GM21381 (cell line): ENCODE measurements at regions not wholly inside any gene's neighbourhood (a gene's known extent, or its start where the extent isn't known, plus 50 kb on each side); places are given as distances from the start of the nearest gene placed in this dataset.

ENCODE experiments used
- ATAC-seq: cut with Tn5 transposase; IDR thresholded peaks from one replicate; pipeline ENCODE4 v1.9.1; 2021; ENCODE audit warnings: mild to moderate bottlenecking, moderate library complexity; ENCODE audit not compliant: unreplicated experiment

DNA sequence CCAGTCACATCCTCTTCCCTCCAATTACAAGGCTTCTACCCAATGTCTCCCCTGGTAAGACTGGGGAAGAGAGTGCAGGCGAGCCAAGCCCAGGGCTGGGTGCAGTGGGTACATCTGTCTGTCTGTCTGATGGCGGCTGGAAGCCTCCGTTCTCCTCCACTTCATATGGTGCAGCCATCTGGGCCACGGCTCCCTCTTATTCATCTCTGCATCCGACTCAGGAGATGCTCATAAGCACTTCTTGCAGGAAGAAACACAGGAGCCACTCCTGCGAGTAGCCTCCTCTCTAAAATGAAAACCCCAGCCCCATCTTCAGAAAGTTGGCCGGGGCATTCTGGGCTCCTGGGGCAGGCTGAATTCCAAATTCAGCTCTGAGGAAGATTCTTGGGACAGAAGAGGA, 67.5 kb upstream of the SLC6A6 start:
- no peak for ATAC-seq

DNA sequence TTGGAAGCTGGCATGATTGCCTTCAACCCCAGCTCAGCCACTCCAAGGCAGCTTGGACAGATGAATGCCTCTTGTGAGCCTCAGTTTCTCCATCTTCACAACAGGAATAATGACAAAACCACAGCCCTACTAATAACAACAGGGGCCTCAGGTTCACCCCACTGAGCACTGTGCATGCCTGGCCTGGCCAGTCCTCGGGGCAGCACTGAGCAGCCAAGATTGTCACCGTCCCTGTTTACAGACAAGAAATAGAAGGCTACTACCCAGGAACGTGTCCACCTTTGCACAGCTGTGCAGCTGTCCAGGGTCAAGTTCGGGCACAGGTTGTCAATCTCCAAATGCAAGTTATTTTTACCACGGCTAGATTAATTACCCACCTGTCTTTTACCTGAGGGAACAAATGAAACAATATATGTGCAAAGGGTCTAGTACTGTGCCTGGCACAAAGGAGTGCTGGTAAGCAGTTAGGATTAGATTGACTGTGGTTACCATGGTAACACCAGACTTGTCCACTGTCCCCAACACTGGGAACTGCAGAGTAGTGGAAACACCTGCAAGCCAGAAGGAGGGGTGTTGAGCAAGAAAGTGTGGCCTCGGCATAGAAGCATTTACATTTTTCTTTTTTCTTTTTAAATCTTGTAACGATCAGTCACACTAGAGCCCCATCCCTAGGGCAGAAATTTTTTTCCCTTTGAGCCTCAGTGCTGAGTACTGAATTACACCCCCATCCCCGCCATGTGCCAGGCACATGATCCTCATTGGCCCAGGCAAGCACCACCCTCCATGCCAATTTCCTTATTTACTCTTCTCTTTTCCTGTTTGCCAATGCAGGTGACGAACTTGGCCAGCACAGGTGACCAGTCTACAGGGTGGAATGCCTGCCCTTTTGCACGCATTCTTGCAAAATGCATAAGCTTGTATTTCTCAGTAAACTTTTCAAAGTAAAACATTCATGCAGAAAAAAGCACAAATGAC, 66.3 kb upstream of the SLC6A6 start:
- ATAC-seq: no peak

DNA sequence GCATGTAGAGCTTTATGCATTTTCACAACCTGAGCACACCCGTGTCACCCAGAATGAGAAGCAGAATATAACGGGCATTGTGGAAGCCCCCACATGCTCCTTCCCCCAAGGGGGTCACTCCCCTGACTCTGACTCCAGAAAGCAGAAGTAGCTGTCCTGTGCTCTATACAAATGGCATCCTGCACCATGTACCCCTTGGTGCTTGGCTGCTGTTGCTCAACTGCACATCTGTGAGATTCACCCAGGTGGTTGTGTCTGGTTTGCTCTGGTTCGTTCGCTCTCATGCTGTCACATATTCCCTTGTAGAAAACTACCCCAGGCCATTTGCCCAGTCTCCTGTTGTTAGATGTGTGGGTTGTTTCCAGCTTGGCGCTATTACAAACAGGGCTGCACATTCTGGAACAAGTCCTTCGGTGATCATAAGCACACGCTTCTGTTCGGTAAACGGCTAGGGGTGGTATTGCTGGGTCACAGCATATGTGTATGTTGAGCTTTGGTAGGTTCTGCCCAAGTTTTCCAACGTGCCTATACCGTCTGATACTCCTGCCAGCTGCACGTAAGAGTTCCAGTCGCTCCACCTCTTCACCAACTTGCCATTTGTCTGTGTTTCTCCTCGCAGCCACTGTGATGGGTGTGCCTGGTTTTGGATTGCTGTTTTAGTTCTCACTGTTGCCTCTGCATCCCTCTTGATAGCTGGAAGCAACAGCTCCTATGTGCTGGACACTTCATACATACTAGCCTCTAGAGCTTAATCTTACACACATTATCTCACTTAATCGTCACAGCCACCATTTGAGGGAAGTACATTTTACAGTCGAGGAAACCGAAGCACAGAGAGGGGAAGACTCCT, 65.4 kb upstream of the SLC6A6 start:
- ATAC-seq: no peak

DNA sequence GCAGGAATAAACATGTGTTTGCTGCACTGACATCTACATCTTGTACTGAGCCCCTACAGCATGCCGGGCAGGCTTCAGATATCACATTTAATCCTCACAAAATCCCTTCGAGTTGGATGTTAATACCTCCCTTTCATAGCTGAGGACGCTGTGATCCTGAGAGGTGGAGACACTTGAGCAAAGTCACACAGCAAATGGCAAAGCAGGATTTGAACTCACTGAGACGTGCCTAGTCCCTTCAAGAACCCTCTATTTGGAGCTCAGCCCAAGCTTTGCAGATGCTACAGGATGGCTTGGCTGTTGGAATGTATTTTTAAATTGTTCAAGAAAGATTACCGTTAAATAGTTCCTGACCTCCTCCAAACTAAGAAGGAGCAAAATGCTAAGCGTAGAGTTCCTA, 64.6 kb upstream of the SLC6A6 start:
- ATAC-seq: no peak

DNA sequence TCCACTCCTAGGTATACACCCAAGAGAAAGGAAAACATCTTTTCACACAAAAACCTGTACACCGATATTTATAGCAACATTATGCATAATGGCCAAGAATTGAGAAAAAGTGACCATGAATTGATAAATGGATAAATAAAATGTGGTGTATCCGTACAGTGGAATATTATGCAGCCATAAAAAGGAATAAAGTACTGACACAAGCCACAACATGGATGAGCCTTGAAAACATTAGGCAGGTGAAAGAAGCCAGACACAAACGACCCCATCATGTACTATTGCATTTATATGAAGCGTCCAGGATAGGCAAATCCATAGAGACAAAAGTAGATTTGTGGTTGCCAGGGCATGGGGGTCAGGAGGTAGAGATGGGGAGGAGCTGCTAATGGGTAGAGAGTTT, 64.2 kb upstream of the SLC6A6 start:
- ATAC-seq: no peak

DNA sequence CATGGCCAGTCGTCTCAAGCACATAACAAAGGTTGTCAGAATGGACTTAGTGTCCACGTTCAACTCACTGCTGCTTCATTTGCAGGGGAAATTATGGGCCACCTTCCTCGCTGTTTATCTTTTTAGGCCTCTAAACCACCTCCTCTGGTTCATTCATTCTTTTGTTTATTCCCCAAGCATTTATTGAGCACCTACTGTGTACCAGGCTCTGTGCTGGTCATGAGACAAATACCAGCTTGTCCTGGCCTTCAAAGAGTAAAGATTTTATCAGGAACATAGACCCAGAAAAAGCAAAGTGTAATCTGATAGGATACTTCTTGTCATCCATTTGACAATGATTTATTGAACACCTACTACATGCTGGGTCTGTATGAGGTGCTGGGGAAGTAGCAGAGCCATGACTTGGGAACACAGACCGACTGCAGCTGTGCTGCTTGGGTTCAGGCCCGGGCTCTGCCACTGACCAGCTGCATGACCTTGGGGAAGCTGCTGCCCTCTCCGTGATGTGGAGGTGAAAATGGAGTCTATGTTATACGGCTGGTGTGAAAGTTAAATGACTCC, 63.4 kb upstream of the SLC6A6 start:
- ATAC-seq: no peak

DNA sequence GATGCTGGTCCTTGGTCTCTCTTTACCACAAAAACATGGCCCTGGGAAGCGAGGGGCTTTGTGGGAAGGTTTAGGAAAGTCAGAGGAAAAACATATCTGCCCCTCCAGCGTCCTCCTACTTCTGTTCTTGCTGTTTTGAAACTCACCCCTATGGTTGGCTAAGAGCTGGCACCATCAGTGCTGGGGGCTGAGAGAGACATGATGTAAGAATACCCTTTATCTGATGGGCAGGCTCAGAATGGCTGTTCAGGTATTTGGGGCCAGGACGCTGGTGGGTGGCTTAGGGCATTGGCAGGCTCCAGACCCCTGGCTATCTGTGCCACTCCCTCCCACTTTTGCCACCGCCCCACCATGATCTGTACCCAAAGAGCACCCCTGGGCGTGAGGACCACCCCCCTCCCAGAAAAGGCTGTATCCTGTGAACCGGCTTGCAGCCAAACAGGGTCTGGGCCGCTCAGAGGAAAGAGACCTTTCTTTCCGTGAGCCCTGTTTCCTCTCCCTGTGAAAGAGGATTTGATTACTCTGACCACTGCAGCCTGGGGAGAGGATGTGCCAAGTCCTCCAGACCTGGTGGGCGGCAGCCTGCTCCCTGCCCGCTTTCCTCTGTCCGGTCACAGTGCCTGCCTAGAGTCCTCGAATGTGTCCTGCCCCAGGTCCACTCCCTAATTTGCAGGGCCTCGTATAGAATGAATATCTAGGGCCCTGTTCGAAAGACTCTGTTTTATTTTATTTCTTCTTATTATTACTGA, 61.3 kb upstream of the SLC6A6 start:
- no peak for ATAC-seq

DNA sequence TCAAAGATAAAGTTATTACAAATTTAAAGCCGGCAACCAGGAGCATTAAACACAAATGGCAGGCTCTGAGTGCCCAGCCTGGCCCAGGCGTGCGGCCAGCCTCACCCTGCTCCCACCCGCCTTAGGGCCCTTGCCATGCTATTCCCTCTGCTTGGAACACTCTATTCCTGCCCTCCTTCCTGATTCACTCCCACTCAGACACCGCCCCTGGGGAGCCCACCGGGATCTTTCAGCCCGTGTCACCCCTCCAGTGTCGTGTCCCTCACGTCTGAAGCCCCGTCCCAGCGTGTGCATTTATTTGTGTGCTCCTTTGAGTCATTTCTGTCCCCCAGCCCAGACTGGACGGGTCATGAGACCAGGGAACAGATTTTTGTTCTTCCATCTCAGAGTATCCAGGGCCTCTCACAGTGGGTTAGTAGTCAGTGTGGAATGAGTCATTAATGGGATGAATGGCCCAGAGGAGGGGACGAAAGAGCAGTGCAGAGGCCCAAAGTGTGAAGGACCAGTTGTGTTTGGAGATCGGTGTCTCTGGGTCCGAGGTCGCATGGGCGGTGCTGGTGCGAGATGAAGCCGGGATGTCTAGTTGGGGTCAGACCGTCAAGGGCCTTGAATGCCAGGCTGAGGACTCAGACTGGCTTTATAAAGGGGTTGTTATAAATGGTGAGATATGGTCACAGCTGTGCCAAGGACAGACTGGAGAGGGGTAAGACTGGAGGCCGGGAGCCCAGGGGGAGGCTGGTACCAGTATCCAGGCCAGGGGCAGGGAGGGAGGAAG, 58.9 kb upstream of the SLC6A6 start:
- no peak for ATAC-seq

DNA sequence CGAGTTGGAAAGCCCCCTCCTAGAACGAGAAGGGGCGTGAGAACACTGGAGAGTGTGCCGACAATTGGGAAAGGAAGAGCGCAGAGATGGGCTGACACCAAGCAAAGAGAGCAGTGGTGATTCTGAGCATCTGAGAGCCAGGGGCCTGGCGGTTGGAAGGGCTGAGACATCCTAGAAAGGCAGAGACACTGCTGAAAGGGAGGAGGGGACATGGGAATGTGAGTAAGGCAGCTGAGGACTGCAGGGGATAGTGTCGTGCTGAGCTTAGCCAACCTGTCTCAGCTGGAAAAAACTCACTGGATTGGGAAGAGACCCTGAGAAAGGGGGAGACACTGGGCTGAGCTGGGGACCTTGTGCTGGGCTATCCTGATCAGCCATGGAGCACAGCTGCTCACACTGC, 58.1 kb upstream of the SLC6A6 start:
- no peak for ATAC-seq

DNA sequence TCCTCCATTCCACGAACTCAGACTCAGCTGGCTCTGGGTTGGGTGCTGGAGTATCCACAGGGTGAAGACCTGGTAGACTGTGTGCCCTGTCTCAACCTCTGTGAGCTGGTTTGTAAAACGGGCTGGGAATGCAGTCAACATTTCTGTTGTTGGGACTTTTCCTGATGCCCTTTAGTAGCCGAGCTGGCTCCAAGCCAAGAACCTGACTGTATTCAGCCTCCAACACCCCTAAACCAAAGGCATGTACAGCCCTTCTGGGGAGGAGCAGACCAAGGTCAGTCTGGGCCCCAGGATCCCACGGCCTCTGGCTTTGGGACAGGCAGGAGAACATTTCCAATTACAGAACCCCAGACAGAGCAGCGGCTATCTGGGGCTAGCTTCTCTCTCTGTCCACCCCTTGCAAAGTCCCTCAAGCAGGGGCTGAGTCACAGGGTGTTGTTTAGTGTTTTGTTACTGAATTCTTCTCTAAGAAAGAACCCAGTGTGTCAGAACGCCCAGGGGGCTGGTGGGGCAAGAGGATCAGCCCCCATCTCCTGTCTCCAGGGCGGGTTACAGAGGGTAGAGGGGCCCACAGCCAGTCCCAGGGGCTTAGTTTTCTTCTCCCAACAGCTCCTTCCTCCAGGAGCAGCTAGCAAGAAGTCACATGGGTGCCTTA, 56.8 kb upstream of the SLC6A6 start:
- no peak for ATAC-seq

DNA sequence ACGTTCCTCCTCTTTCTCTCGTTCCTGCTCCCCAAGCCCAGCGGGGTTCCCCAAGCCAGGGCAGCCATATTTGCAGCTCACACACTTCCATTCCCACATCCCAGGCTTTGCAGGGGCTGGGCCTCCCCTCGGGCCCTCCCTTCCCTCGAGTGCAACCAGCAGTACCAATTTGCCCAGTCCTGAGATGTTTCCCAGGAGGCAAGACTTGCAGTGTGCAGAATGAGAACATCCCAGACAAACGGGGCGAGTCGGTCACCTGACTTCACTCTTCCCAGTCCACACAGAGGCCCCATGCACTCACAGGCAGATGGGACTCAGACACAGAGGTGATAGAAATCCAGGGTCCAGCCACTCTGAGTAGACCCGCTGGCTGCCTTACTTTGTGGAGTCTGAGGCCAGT, 56.2 kb upstream of the SLC6A6 start:
- ATAC-seq: no peak

DNA sequence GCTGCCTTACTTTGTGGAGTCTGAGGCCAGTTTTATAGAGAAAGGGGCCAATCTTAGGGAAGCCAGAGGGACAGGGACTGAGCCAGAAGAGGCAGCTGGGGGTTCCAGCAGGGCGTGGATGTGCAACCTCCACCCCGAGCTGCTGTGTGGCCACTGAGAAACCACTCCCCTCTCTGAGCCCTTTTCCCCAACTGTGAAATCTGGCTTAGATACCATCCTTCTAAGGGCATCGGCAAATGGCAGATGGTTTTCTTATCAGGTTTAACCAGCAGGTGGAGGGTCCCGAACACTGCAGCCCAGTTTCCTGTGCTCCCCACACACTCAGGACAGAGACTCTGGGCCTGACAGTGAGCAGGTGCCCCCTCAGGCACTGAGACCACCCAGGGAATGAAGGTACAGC, 55.8 kb upstream of the SLC6A6 start:
- no peak for ATAC-seq

DNA sequence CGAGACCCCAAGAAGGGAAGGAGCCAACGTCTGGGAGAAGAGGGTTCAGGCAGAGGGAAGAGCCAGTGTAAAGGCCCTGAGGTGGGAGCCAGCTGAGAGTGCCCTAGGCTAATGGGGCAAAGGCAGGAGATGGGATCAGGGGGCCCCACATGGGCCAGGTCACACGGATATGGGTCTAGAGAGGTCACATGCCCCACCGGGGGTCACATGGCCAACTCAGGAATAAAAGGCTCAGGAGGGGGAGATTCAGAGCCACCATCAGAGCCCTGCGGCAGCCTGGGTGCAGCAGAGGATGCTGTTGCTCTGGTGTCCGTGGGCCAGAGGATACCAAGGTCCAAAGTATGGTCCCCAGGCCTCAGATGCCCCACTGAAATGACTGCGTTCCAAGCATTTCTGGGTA, 55.3 kb upstream of the SLC6A6 start:
- ATAC-seq: no peak

DNA sequence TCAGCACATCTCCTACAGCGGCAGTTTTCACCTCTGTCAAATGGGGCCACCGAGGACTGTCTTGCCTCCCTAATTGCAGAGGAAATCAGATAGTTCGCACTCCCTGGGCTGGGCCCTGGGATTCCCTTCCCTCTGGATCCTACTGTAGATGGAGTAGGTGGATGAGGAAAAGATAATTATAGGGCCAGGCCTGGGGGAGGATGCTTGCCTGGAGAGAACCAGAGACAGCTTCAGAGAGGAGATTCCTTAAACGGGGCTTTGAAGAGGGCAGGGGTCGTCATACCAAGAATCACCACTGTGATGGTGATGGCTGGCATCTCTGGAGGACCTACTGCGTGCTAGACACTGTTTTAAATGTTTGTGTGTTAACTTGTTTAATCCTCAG, 50.8 kb upstream of the SLC6A6 start:
- ATAC-seq: no peak

DNA sequence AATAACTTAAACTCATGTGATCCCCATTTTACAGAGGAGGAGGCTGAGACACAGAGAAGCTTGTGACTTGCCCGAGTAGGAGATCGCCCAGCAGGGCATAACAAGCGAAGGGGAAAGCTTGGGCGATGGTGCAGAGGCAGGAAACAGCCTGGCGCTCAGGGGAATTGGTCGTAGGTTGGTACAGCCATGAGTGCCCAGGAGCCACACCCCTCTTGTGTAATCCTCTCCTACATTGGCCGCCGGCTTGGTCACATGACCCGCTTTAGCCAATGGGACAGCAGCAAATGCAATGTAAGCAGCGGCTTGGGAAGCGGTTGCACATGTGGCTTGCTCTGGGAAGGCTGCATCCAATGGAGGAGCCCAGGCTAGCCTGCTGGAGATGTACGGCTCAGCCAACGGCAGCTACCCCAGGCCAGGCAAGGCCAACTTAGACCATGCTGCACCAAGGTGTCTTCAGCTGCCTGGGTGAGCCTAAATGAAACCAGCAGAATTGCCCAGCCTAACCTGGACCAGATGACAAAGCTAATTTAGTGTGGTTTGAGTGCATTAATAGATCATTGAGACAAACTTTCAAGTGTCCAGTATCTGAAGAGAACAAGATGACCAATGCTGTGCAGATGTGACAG, 50.3 kb upstream of the SLC6A6 start:
- ATAC-seq: no peak
